K562 (cell line): ENCODE measurements at regions not wholly inside any gene's neighbourhood (a gene's known extent, or its start where the extent isn't known, plus 50 kb on each side); places are given as distances from the start of the nearest gene placed in this dataset.

ENCODE experiments used
- CREBBP ChIP-seq: IDR thresholded peaks from one replicate; pipeline ENCODE4 v1.6.1; 2012; ENCODE audit warnings: low read depth, mild to moderate bottlenecking, control low read depth, inconsistent platforms, low read length
- ETV6 ChIP-seq, 3 experiments: fragments of 150-350 bp in 1 of 3; sonication (generic) in 1 of 3; formaldehyde crosslinking in 1 of 3; IDR thresholded peaks; 2 replicates each; pipeline versions ENCODE4 v1.6.1 to v1.8.0; 2014 to 2022; ENCODE audit warnings: borderline replicate concordance in 2 of 3, low read depth in 2 of 3, antibody characterized with exemption in 1 of 3, low read length in 1 of 3, mild to moderate bottlenecking in 1 of 3, missing genetic modification reagents in 1 of 3
- JUN ChIP-seq, 2 experiments: sonication (generic) in 1 of 2; formaldehyde crosslinking in 1 of 2; IDR thresholded peaks; 2 replicates each; pipeline versions ENCODE4 v1.6.1 to v1.8.0; 2012 to 2022; ENCODE audit warnings: borderline replicate concordance in 2 of 2, mild to moderate bottlenecking in 2 of 2, improper control_type of control experiment in 1 of 2, low read depth in 1 of 2, low read length in 1 of 2, missing genetic modification reagents in 1 of 2
- L3MBTL2 ChIP-seq: fragments of 450-650 bp; IDR thresholded peaks from 2 replicates; pipeline ENCODE4 v1.6.1; 2016; ENCODE audit warnings: mild to moderate bottlenecking, moderate library complexity
- NRF1 ChIP-seq, 2 experiments: fragments of 450-650 bp; IDR thresholded peaks in 1 of 2; conservative IDR thresholded peaks in 1 of 2; 2 replicates each; pipeline ENCODE4 v1.6.1; 2014; ENCODE audit warnings: mild to moderate bottlenecking in 2 of 2
- POLR2AphosphoS5 ChIP-seq: IDR thresholded peaks from 2 replicates; pipeline ENCODE4 v1.6.1; 2011; ENCODE audit warnings: mild to moderate bottlenecking, low read depth, low read length, moderate library complexity; ENCODE audit not compliant: control insufficient read depth, insufficient read depth
- TCFL5 ChIP-seq: fragments of 250-450 bp; sonication (Bioruptor Pico); conservative IDR thresholded peaks from 2 replicates; pipeline ENCODE4 v1.6.1; 2021; ENCODE audit warnings: mild to moderate bottlenecking, moderate library complexity, matching md5 sums
- ZNF12 ChIP-seq: sonication (generic); formaldehyde crosslinking; IDR thresholded peaks from 2 replicates; pipeline ENCODE4 v1.4.0; 2020; ENCODE audit warnings: mild to moderate bottlenecking, missing genetic modification reagents
- TF ChIP-seq, protein P1 (sequence below), 3 experiments: IDR thresholded peaks in 2 of 3; conservative IDR thresholded peaks in 1 of 3; 2 replicates each; pipeline ENCODE4 v1.5.1; 2011 to 2012; ENCODE audit warnings: low read length in 3 of 3, mild to moderate bottlenecking in 3 of 3, control low read depth in 2 of 3, improper control_type of control experiment in 1 of 3, inconsistent platforms in 1 of 3, low read depth in 1 of 3, mixed read lengths in 1 of 3, moderate library complexity in 1 of 3; ENCODE audit not compliant: insufficient read depth in 2 of 3
- TF ChIP-seq, protein P2 (sequence below), 2 experiments: fragments of 450-650 bp in 1 of 2; IDR thresholded peaks; 2 replicates each; pipeline ENCODE4 v1.6.1; 2011 to 2017; ENCODE audit warnings: low read depth in 2 of 2, antibody characterized with exemption in 1 of 2, borderline replicate concordance in 1 of 2, low read length in 1 of 2, mild to moderate bottlenecking in 1 of 2, mixed read lengths in 1 of 2; ENCODE audit not compliant: control insufficient read depth in 1 of 2

DNA sequence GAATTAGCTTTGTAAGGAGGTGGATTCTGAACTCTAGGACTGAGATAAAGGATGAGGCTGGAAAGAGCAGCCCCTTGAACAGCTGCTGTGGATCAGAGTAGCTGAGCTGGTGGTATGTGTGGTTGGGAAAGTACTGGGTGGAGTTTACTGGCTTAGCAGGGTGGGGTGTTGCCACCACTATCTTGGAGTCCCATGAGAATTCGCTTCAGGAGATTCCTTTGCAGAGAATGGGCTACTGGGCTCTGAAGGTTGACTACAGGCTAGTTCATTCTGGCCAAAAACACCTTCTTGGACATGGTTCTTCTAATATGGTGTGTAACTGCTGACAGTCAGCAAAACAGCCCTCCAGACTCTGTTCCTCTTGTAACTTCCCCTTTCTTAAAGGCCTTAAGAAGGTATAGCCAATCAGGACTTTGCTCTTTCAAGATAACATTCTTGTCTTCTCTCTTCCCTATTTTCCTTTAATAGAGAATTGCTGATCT lies 52.7 kb downstream of the TET3 start:
- TF ChIP-seq, protein P1, sequence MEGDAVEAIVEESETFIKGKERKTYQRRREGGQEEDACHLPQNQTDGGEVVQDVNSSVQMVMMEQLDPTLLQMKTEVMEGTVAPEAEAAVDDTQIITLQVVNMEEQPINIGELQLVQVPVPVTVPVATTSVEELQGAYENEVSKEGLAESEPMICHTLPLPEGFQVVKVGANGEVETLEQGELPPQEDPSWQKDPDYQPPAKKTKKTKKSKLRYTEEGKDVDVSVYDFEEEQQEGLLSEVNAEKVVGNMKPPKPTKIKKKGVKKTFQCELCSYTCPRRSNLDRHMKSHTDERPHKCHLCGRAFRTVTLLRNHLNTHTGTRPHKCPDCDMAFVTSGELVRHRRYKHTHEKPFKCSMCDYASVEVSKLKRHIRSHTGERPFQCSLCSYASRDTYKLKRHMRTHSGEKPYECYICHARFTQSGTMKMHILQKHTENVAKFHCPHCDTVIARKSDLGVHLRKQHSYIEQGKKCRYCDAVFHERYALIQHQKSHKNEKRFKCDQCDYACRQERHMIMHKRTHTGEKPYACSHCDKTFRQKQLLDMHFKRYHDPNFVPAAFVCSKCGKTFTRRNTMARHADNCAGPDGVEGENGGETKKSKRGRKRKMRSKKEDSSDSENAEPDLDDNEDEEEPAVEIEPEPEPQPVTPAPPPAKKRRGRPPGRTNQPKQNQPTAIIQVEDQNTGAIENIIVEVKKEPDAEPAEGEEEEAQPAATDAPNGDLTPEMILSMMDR (IDR thresholded peaks at IDR 0.05 in 2 of 3, conservative IDR thresholded peaks at IDR 0.05 in 1 of 3; ENCODE audit: insufficient read depth in 2 of 3, low read depth in 1 of 3, low read length in 3 of 3) = no peak
- TF ChIP-seq ETV6 (IDR thresholded peaks at IDR 0.05; ENCODE audit: borderline replicate concordance in 1 of 2, low read depth in 2 of 2, low read length in 1 of 2) (no peak), ETV6 (CRISPR knock-in tag; IDR thresholded peaks at IDR 0.05; ENCODE audit: borderline replicate concordance) (no peak), NRF1 (conservative IDR thresholded peaks at IDR 0.05 in 1 of 2, IDR thresholded peaks at IDR 0.05 in 1 of 2) (no peak), JUN (IDR thresholded peaks at IDR 0.05; ENCODE audit: borderline replicate concordance, low read depth, low read length) (no peak), JUN (CRISPR knock-in tag; IDR thresholded peaks at IDR 0.05; ENCODE audit: borderline replicate concordance) (no peak), L3MBTL2 (no peak), TCFL5 (no peak), POLR2AphosphoS5 (no peak), ZNF12 (CRISPR knock-in tag) (no peak), CREBBP (no peak)
- TF ChIP-seq, protein P2, sequence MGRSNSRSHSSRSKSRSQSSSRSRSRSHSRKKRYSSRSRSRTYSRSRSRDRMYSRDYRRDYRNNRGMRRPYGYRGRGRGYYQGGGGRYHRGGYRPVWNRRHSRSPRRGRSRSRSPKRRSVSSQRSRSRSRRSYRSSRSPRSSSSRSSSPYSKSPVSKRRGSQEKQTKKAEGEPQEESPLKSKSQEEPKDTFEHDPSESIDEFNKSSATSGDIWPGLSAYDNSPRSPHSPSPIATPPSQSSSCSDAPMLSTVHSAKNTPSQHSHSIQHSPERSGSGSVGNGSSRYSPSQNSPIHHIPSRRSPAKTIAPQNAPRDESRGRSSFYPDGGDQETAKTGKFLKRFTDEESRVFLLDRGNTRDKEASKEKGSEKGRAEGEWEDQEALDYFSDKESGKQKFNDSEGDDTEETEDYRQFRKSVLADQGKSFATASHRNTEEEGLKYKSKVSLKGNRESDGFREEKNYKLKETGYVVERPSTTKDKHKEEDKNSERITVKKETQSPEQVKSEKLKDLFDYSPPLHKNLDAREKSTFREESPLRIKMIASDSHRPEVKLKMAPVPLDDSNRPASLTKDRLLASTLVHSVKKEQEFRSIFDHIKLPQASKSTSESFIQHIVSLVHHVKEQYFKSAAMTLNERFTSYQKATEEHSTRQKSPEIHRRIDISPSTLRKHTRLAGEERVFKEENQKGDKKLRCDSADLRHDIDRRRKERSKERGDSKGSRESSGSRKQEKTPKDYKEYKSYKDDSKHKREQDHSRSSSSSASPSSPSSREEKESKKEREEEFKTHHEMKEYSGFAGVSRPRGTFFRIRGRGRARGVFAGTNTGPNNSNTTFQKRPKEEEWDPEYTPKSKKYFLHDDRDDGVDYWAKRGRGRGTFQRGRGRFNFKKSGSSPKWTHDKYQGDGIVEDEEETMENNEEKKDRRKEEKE (IDR thresholded peaks at IDR 0.05; ENCODE audit: borderline replicate concordance in 1 of 2, control insufficient read depth in 1 of 2, low read depth in 2 of 2, low read length in 1 of 2) = no peak
